Liver (tissue), 7 donors: ENCODE measurements at regions not wholly inside any gene's neighbourhood (a gene's known extent, or its start where the extent isn't known, plus 50 kb on each side); places are given as distances from the start of the nearest gene placed in this dataset.

Experiments
- DNase-seq: peaks from one replicate; pipeline ENCODE4 v3.0.0-alpha.2; 2017; ENCODE audit warnings: low spot score
- H3K27ac ChIP-seq, 2 donors: one replicate each; pipeline ENCODE4 v1.7.0; 2013; ENCODE audit warnings: inconsistent platforms in 2 of 2, low read length in 2 of 2, control low read depth in 1 of 2, low read depth in 1 of 2, mild to moderate bottlenecking in 1 of 2
- H3K27me3 ChIP-seq, 4 donors: one replicate each; pipeline versions ENCODE4 v1.6.1 to v1.7.0; 2013; ENCODE audit warnings: low read length in 3 of 4, inconsistent platforms in 1 of 4, mild to moderate bottlenecking in 1 of 4, moderate library complexity in 1 of 4; ENCODE audit not compliant: control insufficient read depth in 4 of 4, insufficient read depth in 4 of 4
- H3K36me3 ChIP-seq, 4 donors: one replicate each; pipeline versions ENCODE4 v1.6.1 to v1.7.0; 2013; ENCODE audit warnings: low read length in 3 of 4, mild to moderate bottlenecking in 3 of 4, low read depth in 1 of 4, moderate library complexity in 1 of 4; ENCODE audit not compliant: control insufficient read depth in 4 of 4, insufficient read depth in 3 of 4
- H3K4me1 ChIP-seq, 4 donors: one replicate each; pipeline versions ENCODE4 v1.6.1 to v1.7.0; 2013; ENCODE audit warnings: low read length in 3 of 4, mild to moderate bottlenecking in 3 of 4, moderate library complexity in 1 of 4; ENCODE audit not compliant: control insufficient read depth in 4 of 4, insufficient read depth in 4 of 4
- H3K4me3 ChIP-seq, 3 donors: one replicate each; pipeline versions ENCODE4 v1.6.1 to v1.7.0; 2013; ENCODE audit warnings: low read length in 3 of 3, control low read depth in 1 of 3, low read depth in 1 of 3, mild to moderate bottlenecking in 1 of 3
- H3K9ac ChIP-seq, 2 donors: one replicate each; pipeline ENCODE4 v1.7.0; 2013; ENCODE audit warnings: low read length in 2 of 2, mild to moderate bottlenecking in 2 of 2, moderate library complexity in 2 of 2, control low read depth in 1 of 2, low read depth in 1 of 2
- H3K9me3 ChIP-seq, 4 donors: one replicate each; pipeline versions ENCODE4 v1.6.1 to v1.7.0; 2013; ENCODE audit warnings: low read length in 3 of 4; ENCODE audit not compliant: control insufficient read depth in 4 of 4
- ATF3 ChIP-seq: IDR thresholded peaks from 2 replicates; pipeline ENCODE4 v1.6.1; 2016; ENCODE audit warnings: antibody characterized with exemption
- EGR1 ChIP-seq, 2 donors: IDR thresholded peaks; 2 replicates each; pipeline ENCODE4 v1.6.1; 2016 to 2018; ENCODE audit warnings: antibody characterized with exemption in 2 of 2, low read depth in 2 of 2
- FOXA1 ChIP-seq: IDR thresholded peaks from 2 replicates; pipeline ENCODE4 v1.6.1; 2016; ENCODE audit warnings: antibody characterized with exemption
- FOXA2 ChIP-seq: IDR thresholded peaks from 2 replicates; pipeline ENCODE4 v1.6.1; 2016; ENCODE audit warnings: antibody characterized with exemption
- GABPA ChIP-seq, 2 donors: IDR thresholded peaks in 1 of 2; conservative IDR thresholded peaks in 1 of 2; 2 replicates each; pipeline ENCODE4 v1.6.1; 2016; ENCODE audit warnings: antibody characterized with exemption in 2 of 2, mild to moderate bottlenecking in 1 of 2, moderate library complexity in 1 of 2
- HNF4A ChIP-seq, 2 donors: conservative IDR thresholded peaks; 2 replicates each; pipeline ENCODE4 v1.6.1; 2016; ENCODE audit warnings: antibody characterized with exemption in 2 of 2, mild to moderate bottlenecking in 2 of 2
- HNF4G ChIP-seq: IDR thresholded peaks from 2 replicates; pipeline ENCODE4 v1.6.1; 2016; ENCODE audit warnings: antibody characterized with exemption
- JUND ChIP-seq, 2 donors: IDR thresholded peaks; 2 replicates each; pipeline ENCODE4 v1.6.1; 2016; ENCODE audit warnings: antibody characterized with exemption in 2 of 2
- NR2F2 ChIP-seq: IDR thresholded peaks from 2 replicates; pipeline ENCODE4 v1.6.1; 2016; ENCODE audit warnings: antibody characterized with exemption
- RAD21 ChIP-seq, 2 donors: IDR thresholded peaks; 2 replicates each; pipeline ENCODE4 v1.6.1; 2016; ENCODE audit warnings: antibody characterized with exemption in 2 of 2, mild to moderate bottlenecking in 2 of 2
- REST ChIP-seq: IDR thresholded peaks from 2 replicates; pipeline ENCODE4 v1.6.1; 2016; ENCODE audit warnings: antibody characterized with exemption, mild to moderate bottlenecking
- RXRA ChIP-seq, 2 donors: IDR thresholded peaks; 2 replicates each; pipeline ENCODE4 v1.6.1; 2017 to 2018; ENCODE audit warnings: antibody characterized with exemption in 2 of 2, mild to moderate bottlenecking in 1 of 2
- TAF1 ChIP-seq: conservative IDR thresholded peaks from 2 replicates; pipeline ENCODE4 v1.6.1; 2016; ENCODE audit warnings: antibody characterized with exemption, mild to moderate bottlenecking
- YY1 ChIP-seq: IDR thresholded peaks from 2 replicates; pipeline ENCODE4 v1.6.1; 2016; ENCODE audit warnings: antibody characterized with exemption, mild to moderate bottlenecking
- WGBS: extraction: QIAGEN DNeasy Blood & Tissue Kit; methylation state at CpG from one replicate; pipeline ENCODE4 v1.1.7; 2013; 5-methylcytosine and 5-hydroxymethylcytosine counted together
- TF ChIP-seq, protein P1 (sequence below): IDR thresholded peaks from 2 replicates; pipeline ENCODE4 v1.6.1; 2016; ENCODE audit warnings: antibody characterized with exemption
- TF ChIP-seq, protein P2 (sequence below): IDR thresholded peaks from 2 replicates; pipeline ENCODE4 v1.6.1; 2016; ENCODE audit warnings: antibody characterized with exemption
- donor health status: healthy.
- donor health status: healthy.
- donor health status: healthy.
- donor health status: healthy.

DNA sequence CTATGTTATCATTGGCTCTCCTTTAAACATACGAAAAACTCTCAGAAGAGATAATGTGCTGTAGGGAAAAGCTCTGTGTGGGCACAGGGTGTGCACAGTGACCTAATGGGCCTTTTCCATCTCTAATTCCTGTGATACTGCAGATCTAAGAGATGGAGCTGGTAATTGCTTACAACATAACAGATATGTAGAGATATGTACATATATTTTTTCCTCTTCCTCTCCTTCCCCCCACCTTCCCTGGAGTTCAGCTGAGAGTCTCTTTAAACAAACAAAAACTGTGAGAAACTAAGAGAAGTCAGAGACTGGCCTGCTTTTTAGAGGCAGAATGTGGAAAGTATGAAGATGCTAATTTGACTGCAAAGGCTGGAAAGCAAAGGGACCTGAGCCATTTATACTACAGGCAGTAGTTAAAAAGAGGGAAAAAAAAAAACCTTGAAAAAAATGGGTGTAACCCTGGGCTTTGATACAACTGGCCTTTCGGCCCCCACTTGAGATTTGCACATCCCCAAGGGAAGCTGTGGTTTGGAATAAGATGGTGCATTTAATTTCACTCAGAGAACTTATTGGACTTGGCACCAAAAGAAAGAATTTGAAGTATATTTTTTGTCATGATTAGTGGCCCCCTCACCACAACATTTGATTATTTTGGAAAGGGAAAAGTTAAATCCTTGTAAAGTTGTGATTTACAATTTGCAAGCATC, 502.2 kb upstream of the ZEB2 start:
- H3K4me3 ChIP-seq, result no peak overlapping the region
- H3K27ac ChIP-seq, result no peak overlapping the region
- H3K27me3 ChIP-seq, result no peaks in the 10 kb centered on the region
- no peak for DNase-seq
- H3K9ac ChIP-seq, result no peak overlapping the region
- H3K9me3 ChIP-seq, result no peaks in the 10 kb centered on the region
- TF ChIP-seq RAD21 (IDR thresholded peaks at IDR 0.05) (no peak), FOXA1 (no peak), GABPA (IDR thresholded peaks at IDR 0.05 in 1 of 2, conservative IDR thresholded peaks at IDR 0.05 in 1 of 2) (no peak), HNF4A (conservative IDR thresholded peaks at IDR 0.05) (no peak), ATF3 (no peak), EGR1 (IDR thresholded peaks at IDR 0.05; ENCODE audit: low read depth in 2 of 2) (no peak)
- TF ChIP-seq, protein P1, sequence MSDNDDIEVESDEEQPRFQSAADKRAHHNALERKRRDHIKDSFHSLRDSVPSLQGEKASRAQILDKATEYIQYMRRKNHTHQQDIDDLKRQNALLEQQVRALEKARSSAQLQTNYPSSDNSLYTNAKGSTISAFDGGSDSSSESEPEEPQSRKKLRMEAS, result no peak
- no peaks in the 10 kb centered on the region for H3K36me3 ChIP-seq
- H3K4me1 ChIP-seq, result no peaks in the 10 kb centered on the region
- 82% methylated on average over 2 of the region's 2 CpGs for WGBS

- no peak overlapping the region for H3K27ac ChIP-seq
Observed at GRCh38 chr2:145020694-145021093, 500.8 kb upstream of the ZEB2 start.

More at GRCh38 chr2:145020694-145021093, 500.8 kb upstream of the ZEB2 start:
- no peak overlapping the region for H3K9ac ChIP-seq
- H3K9me3 ChIP-seq, result no peaks in the 10 kb centered on the region
- no peak for DNase-seq
- H3K4me3 ChIP-seq, result no peak overlapping the region
- no peaks in the 10 kb centered on the region for H3K27me3 ChIP-seq
- 90% methylated on average over 3 of the region's 3 CpGs for WGBS
- TF ChIP-seq EGR1 (IDR thresholded peaks at IDR 0.05; ENCODE audit: low read depth in 2 of 2) (no peak), HNF4G (no peak), RXRA (IDR thresholded peaks at IDR 0.05) (no peak), FOXA2 (no peak), HNF4A (conservative IDR thresholded peaks at IDR 0.05) (no peak), TAF1 (no peak), NR2F2 (no peak), YY1 (no peak), RAD21 (IDR thresholded peaks at IDR 0.05) (no peak), JUND (IDR thresholded peaks at IDR 0.05) (no peak), FOXA1 (no peak), REST (no peak)
- TF ChIP-seq, protein P1, result no peak
- TF ChIP-seq, protein P2, sequence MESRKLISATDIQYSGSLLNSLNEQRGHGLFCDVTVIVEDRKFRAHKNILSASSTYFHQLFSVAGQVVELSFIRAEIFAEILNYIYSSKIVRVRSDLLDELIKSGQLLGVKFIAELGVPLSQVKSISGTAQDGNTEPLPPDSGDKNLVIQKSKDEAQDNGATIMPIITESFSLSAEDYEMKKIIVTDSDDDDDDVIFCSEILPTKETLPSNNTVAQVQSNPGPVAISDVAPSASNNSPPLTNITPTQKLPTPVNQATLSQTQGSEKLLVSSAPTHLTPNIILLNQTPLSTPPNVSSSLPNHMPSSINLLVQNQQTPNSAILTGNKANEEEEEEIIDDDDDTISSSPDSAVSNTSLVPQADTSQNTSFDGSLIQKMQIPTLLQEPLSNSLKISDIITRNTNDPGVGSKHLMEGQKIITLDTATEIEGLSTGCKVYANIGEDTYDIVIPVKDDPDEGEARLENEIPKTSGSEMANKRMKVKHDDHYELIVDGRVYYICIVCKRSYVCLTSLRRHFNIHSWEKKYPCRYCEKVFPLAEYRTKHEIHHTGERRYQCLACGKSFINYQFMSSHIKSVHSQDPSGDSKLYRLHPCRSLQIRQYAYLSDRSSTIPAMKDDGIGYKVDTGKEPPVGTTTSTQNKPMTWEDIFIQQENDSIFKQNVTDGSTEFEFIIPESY, result no peak
- no peaks in the 10 kb centered on the region for H3K4me1 ChIP-seq
- H3K36me3 ChIP-seq, result no peaks in the 10 kb centered on the region
